ENCODE measurements at regions not wholly inside any gene's neighbourhood (a gene's known extent, or its start where the extent isn't known, plus 50 kb on each side); places are given as distances from the start of the nearest gene placed in this dataset.
"Not testable (repeated sequence)": the region's sequence is repeated elsewhere in the genome, so short reads cannot be mapped to it uniquely, and the experiment has no call there.

DNA sequence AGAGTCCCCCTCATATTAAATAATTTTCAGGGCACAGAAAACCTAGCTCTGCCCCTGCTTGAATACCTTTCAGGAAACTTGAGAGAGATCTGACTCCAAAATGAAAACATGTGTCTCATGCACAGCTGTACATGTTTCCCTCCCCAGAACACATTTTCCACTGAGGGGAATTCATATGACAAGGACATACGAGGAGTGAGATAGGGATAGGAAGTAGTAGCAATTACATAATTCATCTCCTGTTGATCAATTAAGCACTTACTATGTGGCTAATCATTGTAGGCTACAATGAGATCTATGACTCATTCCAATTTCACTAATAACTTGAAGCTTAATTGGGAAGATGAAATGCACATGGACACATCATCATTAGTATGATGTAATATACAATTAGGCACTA, 302.1 kb downstream of the PCDH11X start:
- H3K36me3 ChIP-seq (ENCODE audit: insufficient read depth, low read length); H3K79me2 ChIP-seq (ENCODE audit: insufficient read depth, low read length); H3K4me3 ChIP-seq (ENCODE audit: insufficient read depth, low read length); H4K20me1 ChIP-seq (ENCODE audit: insufficient read depth, low read length); H3K4me1 ChIP-seq (ENCODE audit: insufficient read depth, low read length); H3K9me3 ChIP-seq (ENCODE audit: low read depth, low read length); H3K27ac ChIP-seq (ENCODE audit: low read depth, low read length); DNase-seq (ENCODE audit: insufficient read length, low spot score, missing footprints); H3K27me3 ChIP-seq (ENCODE audit: insufficient read depth, low read length); H3K4me2 ChIP-seq (ENCODE audit: insufficient read depth, low read length); H2AFZ ChIP-seq (ENCODE audit: low read length): not testable (repeated sequence)

DNA sequence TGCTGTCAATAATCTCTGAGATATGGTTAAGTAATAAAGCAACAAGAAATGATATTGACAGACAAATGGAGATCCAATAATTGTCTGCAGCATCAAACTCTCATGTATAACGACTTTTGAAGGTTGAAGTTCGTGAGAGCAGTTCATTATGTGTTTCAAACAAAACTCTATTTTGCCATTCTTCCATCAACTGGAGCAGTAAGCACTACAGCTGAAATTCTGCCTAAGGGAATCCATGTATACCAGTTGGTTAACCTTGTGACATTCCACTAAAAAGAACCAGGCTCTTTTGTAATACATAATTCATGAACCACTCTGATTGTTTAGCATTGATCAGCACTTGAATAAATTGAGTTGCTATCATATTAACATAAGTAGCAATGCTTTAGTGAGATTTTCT, 311.6 kb downstream of the PCDH11X start:
- H3K79me2 ChIP-seq (ENCODE audit: insufficient read depth, low read length); H3K9me3 ChIP-seq (ENCODE audit: low read depth, low read length); H2AFZ ChIP-seq (ENCODE audit: low read length); H3K4me1 ChIP-seq (ENCODE audit: insufficient read depth, low read length); DNase-seq (ENCODE audit: insufficient read length, low spot score, missing footprints); H3K36me3 ChIP-seq (ENCODE audit: insufficient read depth, low read length); H3K4me2 ChIP-seq (ENCODE audit: insufficient read depth, low read length); H3K27ac ChIP-seq (ENCODE audit: low read depth, low read length); H3K27me3 ChIP-seq (ENCODE audit: insufficient read depth, low read length); H3K4me3 ChIP-seq (ENCODE audit: insufficient read depth, low read length); H4K20me1 ChIP-seq (ENCODE audit: insufficient read depth, low read length): not testable (repeated sequence)

DNA sequence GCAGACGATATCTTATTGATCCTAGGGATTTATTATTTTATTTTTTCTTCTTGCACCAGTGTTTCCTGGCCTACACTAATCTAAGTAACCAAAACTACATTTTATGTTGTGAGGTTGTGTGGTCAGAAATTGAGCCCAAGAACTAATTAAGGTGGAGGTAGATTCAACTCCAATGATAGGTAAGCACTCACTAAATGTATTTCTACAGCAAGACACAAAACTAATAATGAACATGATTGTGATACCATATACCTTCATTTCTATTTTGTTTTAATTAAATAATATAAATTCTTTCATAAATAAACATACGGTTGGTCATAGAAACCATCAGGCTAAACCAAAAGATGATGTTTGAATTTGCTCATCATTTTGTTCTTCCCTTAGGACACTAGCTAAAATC, 319.0 kb downstream of the PCDH11X start:
- H3K36me3 ChIP-seq (ENCODE audit: insufficient read depth, low read length); H3K27me3 ChIP-seq (ENCODE audit: insufficient read depth, low read length); H3K27ac ChIP-seq (ENCODE audit: low read depth, low read length); H3K9me3 ChIP-seq (ENCODE audit: low read depth, low read length); DNase-seq (ENCODE audit: insufficient read length, low spot score, missing footprints); H3K4me2 ChIP-seq (ENCODE audit: insufficient read depth, low read length); H3K4me1 ChIP-seq (ENCODE audit: insufficient read depth, low read length); H3K4me3 ChIP-seq (ENCODE audit: insufficient read depth, low read length); H2AFZ ChIP-seq (ENCODE audit: low read length); H3K79me2 ChIP-seq (ENCODE audit: insufficient read depth, low read length); H4K20me1 ChIP-seq (ENCODE audit: insufficient read depth, low read length): not testable (repeated sequence)

DNA sequence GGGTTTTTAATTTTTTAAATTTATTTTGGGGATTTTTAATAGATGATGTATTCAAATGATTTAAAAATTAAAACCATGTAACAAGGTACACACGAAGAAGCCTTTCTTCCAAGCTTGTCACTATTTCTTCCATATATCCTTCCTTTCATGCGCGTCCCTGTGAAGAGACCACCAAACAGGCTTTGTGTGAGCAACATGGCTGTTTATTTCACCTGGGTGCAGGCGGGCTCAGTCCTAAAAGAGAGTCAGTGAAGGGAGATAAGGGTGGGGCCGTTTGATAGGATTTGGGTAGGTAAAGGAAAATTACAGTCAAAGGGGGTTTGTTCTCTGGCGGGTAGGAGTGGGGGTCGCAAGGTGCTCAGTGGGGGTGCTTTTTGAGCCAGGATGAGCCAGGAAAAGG, 320.9 kb downstream of the PCDH11X start:
- not testable (repeated sequence) for H3K27ac ChIP-seq (ENCODE audit: low read depth, low read length); H3K4me1 ChIP-seq (ENCODE audit: insufficient read depth, low read length); H2AFZ ChIP-seq (ENCODE audit: low read length); H3K36me3 ChIP-seq (ENCODE audit: insufficient read depth, low read length); H3K27me3 ChIP-seq (ENCODE audit: insufficient read depth, low read length); H3K4me2 ChIP-seq (ENCODE audit: insufficient read depth, low read length); DNase-seq (ENCODE audit: insufficient read length, low spot score, missing footprints); H3K9me3 ChIP-seq (ENCODE audit: low read depth, low read length); H3K79me2 ChIP-seq (ENCODE audit: insufficient read depth, low read length); H4K20me1 ChIP-seq (ENCODE audit: insufficient read depth, low read length); H3K4me3 ChIP-seq (ENCODE audit: insufficient read depth, low read length)

DNA sequence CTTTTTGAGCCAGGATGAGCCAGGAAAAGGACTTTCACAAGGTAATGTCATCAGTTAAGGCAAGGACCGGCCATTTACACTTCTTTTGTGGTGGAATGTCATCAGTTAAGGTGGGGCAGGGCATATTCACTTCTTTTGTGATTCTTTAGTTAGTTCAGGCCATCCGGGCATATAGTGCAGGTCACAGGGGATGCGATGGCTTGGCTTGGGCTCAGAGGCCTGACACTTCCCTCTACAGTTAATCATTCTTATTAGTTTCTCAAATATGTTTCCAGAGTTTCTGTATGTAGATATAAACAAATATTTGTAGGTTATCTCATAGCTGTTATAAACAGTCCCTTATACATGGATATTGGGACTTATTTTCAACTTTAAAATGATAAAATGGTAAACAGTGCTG, 326.5 kb downstream of the PCDH11X start:
- not testable (repeated sequence) for H3K36me3 ChIP-seq (ENCODE audit: insufficient read depth, low read length); H3K27me3 ChIP-seq (ENCODE audit: insufficient read depth, low read length); H4K20me1 ChIP-seq (ENCODE audit: insufficient read depth, low read length); H2AFZ ChIP-seq (ENCODE audit: low read length); DNase-seq (ENCODE audit: insufficient read length, low spot score, missing footprints); H3K4me3 ChIP-seq (ENCODE audit: insufficient read depth, low read length); H3K79me2 ChIP-seq (ENCODE audit: insufficient read depth, low read length); H3K9me3 ChIP-seq (ENCODE audit: low read depth, low read length); H3K4me2 ChIP-seq (ENCODE audit: insufficient read depth, low read length); H3K4me1 ChIP-seq (ENCODE audit: insufficient read depth, low read length); H3K27ac ChIP-seq (ENCODE audit: low read depth, low read length)

DNA sequence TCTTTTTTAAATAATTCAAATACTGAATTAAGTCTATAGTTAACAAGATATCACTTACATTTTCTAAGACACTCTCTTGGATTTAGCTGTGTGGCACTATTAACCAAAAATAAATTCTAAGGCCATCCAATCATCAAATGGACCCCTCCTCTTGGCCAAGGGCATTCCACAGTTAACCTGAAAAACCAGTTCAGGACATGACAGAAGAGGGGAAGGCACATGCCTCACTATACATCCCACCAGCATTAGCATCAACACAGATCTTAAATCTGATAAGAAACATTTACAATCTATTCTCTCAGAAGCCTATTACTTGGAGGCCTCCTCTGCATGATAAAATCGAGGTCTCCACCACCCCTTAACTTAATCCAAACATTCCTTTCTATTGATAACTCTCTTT, 327.5 kb downstream of the PCDH11X start:
- not testable (repeated sequence) for H3K9me3 ChIP-seq (ENCODE audit: low read depth, low read length); H3K4me1 ChIP-seq (ENCODE audit: insufficient read depth, low read length); H3K4me2 ChIP-seq (ENCODE audit: insufficient read depth, low read length); H3K4me3 ChIP-seq (ENCODE audit: insufficient read depth, low read length); H3K27me3 ChIP-seq (ENCODE audit: insufficient read depth, low read length); H4K20me1 ChIP-seq (ENCODE audit: insufficient read depth, low read length); H3K36me3 ChIP-seq (ENCODE audit: insufficient read depth, low read length); DNase-seq (ENCODE audit: insufficient read length, low spot score, missing footprints); H3K79me2 ChIP-seq (ENCODE audit: insufficient read depth, low read length); H3K27ac ChIP-seq (ENCODE audit: low read depth, low read length); H2AFZ ChIP-seq (ENCODE audit: low read length)

DNA sequence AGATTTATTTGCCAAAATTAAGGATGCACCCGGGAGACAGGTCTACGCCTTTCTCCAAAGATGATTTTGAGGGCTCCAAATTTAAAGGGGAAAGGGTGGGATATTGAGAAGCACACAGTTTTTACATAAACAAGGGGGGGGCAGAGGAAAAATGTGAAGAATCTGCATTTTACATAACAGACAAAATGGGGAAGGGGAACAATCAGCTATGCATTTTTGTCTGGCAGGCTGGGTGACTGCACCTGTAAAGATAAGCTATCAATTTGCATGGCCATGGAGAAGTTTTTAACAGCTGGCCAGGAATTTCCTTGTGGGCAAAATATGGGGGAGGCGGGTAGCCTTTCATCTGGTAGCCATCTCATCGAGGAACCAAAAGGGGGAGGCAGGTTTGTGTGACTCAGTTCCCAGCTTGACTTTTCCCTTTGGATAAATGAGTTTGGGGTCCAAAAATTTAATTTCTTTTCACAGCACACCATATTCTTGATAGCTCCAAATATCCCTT, 331.3 kb downstream of the PCDH11X start:
- not testable (repeated sequence) for H3K4me1 ChIP-seq (ENCODE audit: insufficient read depth, low read length); H3K36me3 ChIP-seq (ENCODE audit: insufficient read depth, low read length); H2AFZ ChIP-seq (ENCODE audit: low read length); H3K27me3 ChIP-seq (ENCODE audit: insufficient read depth, low read length); H3K4me3 ChIP-seq (ENCODE audit: insufficient read depth, low read length); H3K27ac ChIP-seq (ENCODE audit: low read depth, low read length); DNase-seq (ENCODE audit: insufficient read length, low spot score, missing footprints); H3K9me3 ChIP-seq (ENCODE audit: low read depth, low read length); H3K79me2 ChIP-seq (ENCODE audit: insufficient read depth, low read length); H3K4me2 ChIP-seq (ENCODE audit: insufficient read depth, low read length); H4K20me1 ChIP-seq (ENCODE audit: insufficient read depth, low read length)

DNA sequence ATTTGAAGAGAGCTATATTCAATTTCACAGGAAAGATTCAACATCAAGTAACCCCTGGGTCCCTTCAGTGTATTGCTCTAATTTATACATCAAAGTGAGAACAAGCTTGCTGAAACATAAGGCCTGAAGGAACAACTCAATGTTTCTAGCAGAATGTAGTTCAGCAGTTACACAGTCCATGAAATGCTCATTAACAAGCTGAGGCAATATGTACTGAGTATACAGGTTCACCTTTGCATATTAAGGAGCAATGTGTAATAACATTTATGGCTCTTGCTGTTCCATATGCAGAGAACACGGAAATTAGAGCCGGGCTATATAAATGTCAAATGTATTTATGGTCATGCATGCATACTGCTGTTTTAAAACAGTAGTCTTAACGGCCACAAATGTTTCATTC, 338.5 kb downstream of the PCDH11X start:
- not testable (repeated sequence) for H3K4me3 ChIP-seq (ENCODE audit: insufficient read depth, low read length); H3K27ac ChIP-seq (ENCODE audit: low read depth, low read length); H3K9me3 ChIP-seq (ENCODE audit: low read depth, low read length); H2AFZ ChIP-seq (ENCODE audit: low read length); H3K4me1 ChIP-seq (ENCODE audit: insufficient read depth, low read length); H3K4me2 ChIP-seq (ENCODE audit: insufficient read depth, low read length); DNase-seq (ENCODE audit: insufficient read length, low spot score, missing footprints); H3K27me3 ChIP-seq (ENCODE audit: insufficient read depth, low read length); H4K20me1 ChIP-seq (ENCODE audit: insufficient read depth, low read length); H3K79me2 ChIP-seq (ENCODE audit: insufficient read depth, low read length); H3K36me3 ChIP-seq (ENCODE audit: insufficient read depth, low read length)

DNA sequence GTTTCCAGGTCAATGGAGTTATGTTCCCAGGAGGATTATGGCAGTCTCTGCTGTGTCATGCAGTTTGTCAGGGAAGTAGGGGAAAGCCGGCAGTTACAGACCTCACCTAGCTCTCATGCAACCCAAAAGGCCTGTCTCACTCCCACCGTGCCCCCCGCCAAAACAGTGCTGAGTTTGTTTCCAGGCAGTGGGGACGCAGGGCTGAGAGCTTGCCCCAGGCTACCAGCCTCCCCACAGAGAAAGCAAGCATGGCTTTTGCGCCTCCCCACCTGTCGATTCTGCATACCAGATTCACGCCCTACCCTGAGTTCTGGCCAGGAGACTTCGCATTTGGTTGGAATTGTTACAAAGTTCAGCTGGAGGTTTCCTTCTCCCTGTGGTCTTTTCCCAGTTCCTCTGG, 383.9 kb downstream of the PCDH11X start:
- not testable (repeated sequence) for DNase-seq (ENCODE audit: insufficient read length, low spot score, missing footprints); H3K79me2 ChIP-seq (ENCODE audit: insufficient read depth, low read length); H3K36me3 ChIP-seq (ENCODE audit: insufficient read depth, low read length); H3K4me1 ChIP-seq (ENCODE audit: insufficient read depth, low read length); H3K27me3 ChIP-seq (ENCODE audit: insufficient read depth, low read length); H3K4me2 ChIP-seq (ENCODE audit: insufficient read depth, low read length); H2AFZ ChIP-seq (ENCODE audit: low read length); H4K20me1 ChIP-seq (ENCODE audit: insufficient read depth, low read length); H3K9me3 ChIP-seq (ENCODE audit: low read depth, low read length); H3K4me3 ChIP-seq (ENCODE audit: insufficient read depth, low read length); H3K27ac ChIP-seq (ENCODE audit: low read depth, low read length)

Measured in osteoblast (primary cell).